Type B pancreatic cell (in vitro differentiated cells): ENCODE measurements at regions not wholly inside any gene's neighbourhood (a gene's known extent, or its start where the extent isn't known, plus 50 kb on each side); places are given as distances from the start of the nearest gene placed in this dataset.
A peak's percentile ranks its signal among the peaks of the same experiment; 100 is the strongest.

ENCODE experiments used
- DNase-seq: peaks from one replicate; pipeline ENCODE4 v3.0.0; 2021; ENCODE audit warnings: mixed read lengths; ENCODE audit not compliant: unreplicated experiment; ENCODE audit errors: extremely low spot score
- H3K27ac Mint-ChIP-seq: 2 replicates; pipeline ENCODE4 v1.8.0; 2021; ENCODE audit warnings: mild to moderate bottlenecking, mixed read lengths
- H3K27me3 Mint-ChIP-seq: 2 replicates; pipeline ENCODE4 v1.8.0; 2021; ENCODE audit warnings: mixed read lengths
- H3K36me3 Mint-ChIP-seq: 2 replicates; pipeline ENCODE4 v1.8.0; 2021; ENCODE audit warnings: mixed read lengths
- H3K4me1 Mint-ChIP-seq: one replicate; pipeline ENCODE4 v1.8.0; 2021; ENCODE audit warnings: mixed read lengths; ENCODE audit not compliant: unreplicated experiment
- H3K4me3 Mint-ChIP-seq: 2 replicates; pipeline ENCODE4 v1.8.0; 2021; ENCODE audit warnings: mild to moderate bottlenecking, mixed read lengths
- H3K9me3 Mint-ChIP-seq: 2 replicates; pipeline ENCODE4 v1.8.0; 2021; ENCODE audit warnings: mixed read lengths
- CTCF ChIP-seq: fragments of 200-600 bp; sonication (generic); conservative IDR thresholded peaks from 2 replicates; pipeline ENCODE4 v1.5.0; 2021; ENCODE audit warnings: antibody characterized with exemption, mild to moderate bottlenecking

GRCh38 chr11:95650276-95650675, 139.3 kb downstream of the FAM76B start:
- H3K4me1 Mint-ChIP-seq: peaks cover 21% of the 10 kb centered on the region
- no peak for TF ChIP-seq CTCF

GRCh38 chr11:95647871-95648270, 141.7 kb downstream of the FAM76B start:
- H3K36me3 Mint-ChIP-seq: no peaks in the 10 kb centered on the region
- no peaks in the 10 kb centered on the region for H3K27me3 Mint-ChIP-seq
- peak overlapping the region; percentile 26 for H3K27ac Mint-ChIP-seq
- no peak for TF ChIP-seq CTCF
- H3K4me1 Mint-ChIP-seq: peaks cover 19% of the 10 kb centered on the region
- peaks cover 14% of the 10 kb centered on the region for H3K9me3 Mint-ChIP-seq
- H3K4me3 Mint-ChIP-seq: no peak overlapping the region
- no peak for DNase-seq

More at GRCh38 chr11:95650276-95650675, 139.3 kb downstream of the FAM76B start:
- Mint-ChIP-seq H3K27me3 (no peaks in the 10 kb centered on the region), H3K4me3 (no peak overlapping the region), H3K27ac (no peak overlapping the region), H3K9me3 (peaks cover 9% of the 10 kb centered on the region), H3K36me3 (no peaks in the 10 kb centered on the region)
- no peak for DNase-seq

- no peak overlapping the region for H3K4me3 Mint-ChIP-seq
- no peak overlapping the region for H3K27ac Mint-ChIP-seq
- no peaks in the 10 kb centered on the region for H3K36me3 Mint-ChIP-seq
- peaks cover 18% of the 10 kb centered on the region for H3K4me1 Mint-ChIP-seq
- H3K9me3 Mint-ChIP-seq: peaks cover 14% of the 10 kb centered on the region
- DNase-seq: no peak
- no peak for TF ChIP-seq CTCF
- no peaks in the 10 kb centered on the region for H3K27me3 Mint-ChIP-seq
Observed at GRCh38 chr11:95647355-95647754, 142.2 kb downstream of the FAM76B start.

- H3K4me3 Mint-ChIP-seq: no peak overlapping the region
- no peaks in the 10 kb centered on the region for H3K36me3 Mint-ChIP-seq
- H3K27me3 Mint-ChIP-seq: no peaks in the 10 kb centered on the region
- TF ChIP-seq CTCF: no peak
- H3K4me1 Mint-ChIP-seq: no peaks in the 10 kb centered on the region
- H3K27ac Mint-ChIP-seq: no peak overlapping the region
- DNase-seq: no peak
- H3K9me3 Mint-ChIP-seq: peaks cover 12% of the 10 kb centered on the region
Observed at GRCh38 chr11:95641495-95641894, 148.1 kb downstream of the FAM76B start.

- no peak for DNase-seq
- H3K36me3 Mint-ChIP-seq: no peaks in the 10 kb centered on the region
- H3K4me3 Mint-ChIP-seq: no peak overlapping the region
- no peaks in the 10 kb centered on the region for H3K4me1 Mint-ChIP-seq
- no peak overlapping the region for H3K27ac Mint-ChIP-seq
- peaks cover 6% of the 10 kb centered on the region for H3K9me3 Mint-ChIP-seq
- TF ChIP-seq CTCF: no peak
- H3K27me3 Mint-ChIP-seq: no peaks in the 10 kb centered on the region
Observed at GRCh38 chr11:95638501-95638900, 151.1 kb downstream of the FAM76B start.
